ENCODE measurements at regions not wholly inside any gene's neighbourhood (a gene's known extent, or its start where the extent isn't known, plus 50 kb on each side); places are given as distances from the start of the nearest gene placed in this dataset.
"Not testable (repeated sequence)": the region's sequence is repeated elsewhere in the genome, so short reads cannot be mapped to it uniquely, and the experiment has no call there.

DNA sequence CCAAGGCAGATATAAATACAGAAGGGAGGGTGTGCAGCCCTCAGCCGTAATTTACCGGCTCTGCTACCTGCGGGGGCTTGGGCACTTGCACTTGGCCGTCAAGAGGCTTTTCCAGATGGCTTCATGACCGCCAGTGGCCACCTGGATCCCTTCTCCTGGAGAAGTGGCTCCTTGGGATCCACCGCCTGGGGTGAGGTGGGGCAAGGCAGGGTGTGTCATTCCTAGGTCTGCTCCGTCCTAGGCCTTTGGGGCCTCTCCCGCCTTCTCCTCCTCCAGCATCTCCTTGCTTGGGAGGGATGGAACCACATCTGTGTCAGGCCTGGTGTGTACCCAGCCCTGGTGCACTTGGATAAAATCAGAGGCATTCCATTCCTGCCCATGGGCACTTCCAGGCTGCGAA lies 80.8 kb upstream of the GOLGA6L4 start:
- TF ChIP-seq, protein P1, sequence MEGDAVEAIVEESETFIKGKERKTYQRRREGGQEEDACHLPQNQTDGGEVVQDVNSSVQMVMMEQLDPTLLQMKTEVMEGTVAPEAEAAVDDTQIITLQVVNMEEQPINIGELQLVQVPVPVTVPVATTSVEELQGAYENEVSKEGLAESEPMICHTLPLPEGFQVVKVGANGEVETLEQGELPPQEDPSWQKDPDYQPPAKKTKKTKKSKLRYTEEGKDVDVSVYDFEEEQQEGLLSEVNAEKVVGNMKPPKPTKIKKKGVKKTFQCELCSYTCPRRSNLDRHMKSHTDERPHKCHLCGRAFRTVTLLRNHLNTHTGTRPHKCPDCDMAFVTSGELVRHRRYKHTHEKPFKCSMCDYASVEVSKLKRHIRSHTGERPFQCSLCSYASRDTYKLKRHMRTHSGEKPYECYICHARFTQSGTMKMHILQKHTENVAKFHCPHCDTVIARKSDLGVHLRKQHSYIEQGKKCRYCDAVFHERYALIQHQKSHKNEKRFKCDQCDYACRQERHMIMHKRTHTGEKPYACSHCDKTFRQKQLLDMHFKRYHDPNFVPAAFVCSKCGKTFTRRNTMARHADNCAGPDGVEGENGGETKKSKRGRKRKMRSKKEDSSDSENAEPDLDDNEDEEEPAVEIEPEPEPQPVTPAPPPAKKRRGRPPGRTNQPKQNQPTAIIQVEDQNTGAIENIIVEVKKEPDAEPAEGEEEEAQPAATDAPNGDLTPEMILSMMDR (conservative IDR thresholded peaks at IDR 0.05): not testable (repeated sequence)
- not testable (repeated sequence) for TF ChIP-seq EZH2 (IDR thresholded peaks at IDR 0.05; ENCODE audit: low read depth)

Measured in PC-9 (cell line).